UCSD-AML1 (cell line): ENCODE measurements at regions not wholly inside any gene's neighbourhood (a gene's known extent, or its start where the extent isn't known, plus 50 kb on each side); places are given as distances from the start of the nearest gene placed in this dataset.

Experiments used
- DNase-seq: peaks from one replicate; lab custom pipeline; 2025; ENCODE audit not compliant: unreplicated experiment; lab: John Stamatoyannopoulos, UW

DNA sequence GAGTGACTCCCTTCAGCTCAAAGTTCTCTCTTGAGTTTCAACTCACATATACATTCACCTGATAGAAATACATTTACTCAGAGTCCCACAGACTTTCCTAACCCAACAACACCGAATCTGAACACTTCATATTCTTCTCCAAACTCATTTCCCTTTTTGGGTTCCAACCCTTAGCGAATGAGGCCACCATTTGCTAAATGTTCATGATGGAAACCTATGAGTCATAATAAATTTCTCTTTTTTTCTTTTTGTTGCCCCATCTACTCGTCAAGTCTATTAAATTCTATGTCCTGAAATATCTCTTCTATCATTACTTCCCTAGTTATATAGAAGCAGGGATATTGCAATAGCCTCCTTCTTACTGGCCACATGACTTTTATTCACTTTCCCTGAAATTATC is 100.1 kb downstream of the HLX start:
- no peak for DNase-seq

GRCh38 chr1:220982686-220983085 is 103.4 kb downstream of the HLX start:
- DNase-seq, result no peak

DNA sequence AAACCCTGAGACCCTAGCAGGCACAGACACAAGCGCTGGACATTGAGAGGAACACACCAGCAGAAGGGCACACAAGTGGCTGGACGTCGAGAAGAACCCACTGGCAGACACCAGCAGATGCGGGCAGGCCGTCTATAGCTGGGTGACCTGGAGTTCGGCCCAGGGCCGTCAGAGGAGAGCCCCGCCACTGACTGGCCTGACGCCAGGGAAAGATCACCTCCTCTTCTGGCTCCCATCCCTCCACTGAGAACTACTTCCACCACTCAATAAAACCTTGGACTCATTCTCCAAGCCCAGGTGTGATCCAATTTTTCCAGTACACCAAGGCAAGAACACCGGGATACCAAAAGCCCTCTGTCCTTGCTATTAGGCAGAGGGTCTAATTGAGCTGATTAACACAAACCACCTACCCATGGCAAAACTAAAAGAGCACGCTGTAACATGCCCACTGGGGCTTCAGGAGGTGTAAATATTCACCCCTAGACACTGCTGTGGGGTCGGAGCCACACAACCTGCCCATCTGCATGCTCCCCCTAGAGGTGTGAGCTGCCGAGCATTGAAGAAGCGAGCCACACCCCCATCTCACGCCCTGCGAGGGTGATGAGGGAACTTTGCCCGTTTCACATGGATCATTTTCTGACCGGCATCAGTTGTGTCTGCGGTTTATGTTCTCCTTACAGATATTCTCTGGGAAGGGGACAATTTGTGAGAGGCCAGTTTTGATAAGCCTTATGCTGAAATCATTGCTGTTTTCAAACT is 104.8 kb downstream of the HLX start:
- DNase-seq, result no peak

GRCh38 chr1:220990427-220991339 is 111.4 kb downstream of the HLX start:
- no peak for DNase-seq

- DNase-seq, result no peak
Measured at GRCh38 chr1:220991506-220991905, 112.3 kb downstream of the HLX start.

DNA sequence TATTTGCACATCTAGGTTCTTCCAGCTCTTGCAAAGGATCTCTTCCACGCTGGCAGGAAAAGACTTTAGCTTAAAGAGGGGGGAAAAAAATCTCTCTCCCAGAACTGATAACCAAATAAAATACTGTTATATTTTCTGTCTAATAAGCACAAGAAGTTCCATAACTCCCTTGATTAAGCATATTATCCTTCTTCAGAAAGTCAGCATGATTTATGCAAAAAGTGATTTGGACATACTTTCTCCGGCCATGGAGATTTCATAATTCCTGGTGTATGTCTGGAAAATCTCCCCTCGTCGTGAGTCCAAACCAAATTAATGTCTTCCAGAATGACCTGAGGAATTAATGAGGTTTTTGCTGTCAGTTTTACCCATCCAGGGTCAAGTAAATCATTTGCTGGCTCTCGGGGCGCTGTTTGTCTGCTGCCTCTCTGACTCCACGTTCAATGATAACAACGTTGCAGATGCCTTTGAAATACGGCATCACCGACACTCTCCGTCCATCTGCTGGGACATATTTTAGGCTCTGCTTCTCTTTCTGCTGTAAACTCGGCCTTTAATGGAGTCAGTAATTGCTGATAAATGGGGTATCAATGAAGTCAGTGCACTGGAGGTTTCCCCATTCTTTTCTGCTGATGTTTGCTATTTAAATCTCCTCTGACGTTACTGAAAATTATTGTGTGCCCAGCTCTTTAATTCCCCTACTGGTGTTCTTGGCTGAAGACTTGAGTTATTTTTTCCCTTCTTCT is 112.9 kb downstream of the HLX start:
- DNase-seq, result no peak

DNA sequence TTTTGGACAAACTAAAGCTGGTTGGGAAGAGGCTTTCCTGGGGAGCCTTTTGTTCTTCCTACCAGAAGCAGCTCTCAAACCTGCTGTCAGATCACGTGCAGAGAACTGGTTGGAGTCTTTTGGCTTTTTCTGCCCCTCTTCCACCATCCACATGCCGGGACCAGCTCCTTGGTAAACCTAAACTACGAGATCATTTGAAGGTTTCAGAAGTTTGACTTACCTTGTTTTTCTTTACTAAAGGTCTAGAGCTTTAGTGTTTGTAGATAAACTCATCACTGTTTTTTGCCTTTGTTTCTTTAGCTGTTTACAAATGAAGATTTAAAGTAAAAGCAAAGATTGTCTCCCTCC is 113.4 kb downstream of the HLX start:
- no peak for DNase-seq

GRCh38 chr1:220994671-220995070 is 115.4 kb downstream of the HLX start:
- DNase-seq, result no peak

DNA sequence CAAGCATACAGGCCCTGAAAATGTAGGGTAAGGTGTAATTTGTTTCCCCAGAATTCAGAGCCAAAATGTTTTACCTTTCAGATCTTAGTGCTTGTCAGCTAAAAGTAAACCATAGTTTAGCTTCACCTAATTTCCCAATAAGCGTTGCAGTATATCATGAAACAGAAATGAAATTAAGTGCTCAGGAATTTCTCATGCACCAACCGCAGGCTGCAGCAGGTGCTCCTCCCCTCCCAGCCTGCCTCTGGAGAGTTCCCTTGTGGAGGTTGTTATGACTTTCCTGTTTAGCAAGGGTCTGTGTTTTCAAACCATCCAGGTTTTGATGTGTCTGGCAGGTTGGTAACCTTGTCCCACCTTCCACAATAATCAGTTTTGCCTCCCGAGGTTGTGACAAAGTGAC is 118.5 kb downstream of the HLX start:
- DNase-seq, result no peak

DNA sequence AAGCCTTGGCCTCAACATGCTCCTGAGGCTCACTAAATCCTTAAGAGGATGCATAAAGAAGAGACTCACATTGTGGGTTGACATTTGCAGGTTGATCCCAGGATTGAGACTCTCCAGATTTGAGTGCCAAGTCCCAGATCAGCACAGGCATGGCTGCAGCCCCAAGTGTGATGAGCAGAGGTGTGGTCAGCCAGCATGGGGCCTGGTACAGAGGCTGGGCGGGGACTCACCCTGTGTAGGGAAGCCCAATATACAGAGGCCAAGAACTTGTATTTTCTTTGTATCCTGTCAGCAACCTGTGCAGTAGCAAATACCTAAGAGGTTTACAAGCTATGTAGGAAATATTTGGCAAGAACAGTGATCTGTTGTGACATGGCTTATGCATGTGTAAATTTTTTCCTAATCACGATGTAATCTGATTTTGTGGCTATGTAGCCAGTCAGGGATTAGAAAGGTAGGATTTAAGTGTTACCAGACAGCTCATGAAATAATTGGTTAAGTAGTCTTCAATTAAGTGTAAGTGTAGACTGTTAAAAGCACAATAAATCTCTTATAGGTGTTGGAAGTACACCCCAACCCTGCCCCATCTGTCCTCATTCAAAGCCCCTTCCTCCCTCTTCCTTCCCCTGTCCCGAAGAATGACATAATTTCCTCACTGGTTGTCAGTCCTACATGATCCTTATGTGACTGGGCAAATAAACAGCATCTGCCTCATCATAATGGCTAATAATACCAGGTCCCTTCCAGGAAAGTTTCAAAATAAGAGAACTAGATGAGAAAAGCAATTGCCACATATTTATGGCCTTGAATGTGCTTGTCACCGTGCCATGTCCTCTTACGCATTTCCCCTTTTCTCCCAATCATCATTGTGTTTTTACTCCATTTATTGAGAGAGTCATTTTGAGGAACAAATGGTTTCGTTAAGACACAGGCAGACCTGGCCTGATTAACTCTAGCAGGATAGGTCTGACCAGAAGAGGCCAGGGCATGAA is 120.9 kb downstream of the HLX start:
- peak; percentile 22 for DNase-seq

GRCh38 chr1:221001167-221001566 is 121.9 kb downstream of the HLX start:
- DNase-seq, result no peak

- no peak for DNase-seq
Measured at GRCh38 chr1:221002601-221003000, 123.4 kb downstream of the HLX start.

DNA sequence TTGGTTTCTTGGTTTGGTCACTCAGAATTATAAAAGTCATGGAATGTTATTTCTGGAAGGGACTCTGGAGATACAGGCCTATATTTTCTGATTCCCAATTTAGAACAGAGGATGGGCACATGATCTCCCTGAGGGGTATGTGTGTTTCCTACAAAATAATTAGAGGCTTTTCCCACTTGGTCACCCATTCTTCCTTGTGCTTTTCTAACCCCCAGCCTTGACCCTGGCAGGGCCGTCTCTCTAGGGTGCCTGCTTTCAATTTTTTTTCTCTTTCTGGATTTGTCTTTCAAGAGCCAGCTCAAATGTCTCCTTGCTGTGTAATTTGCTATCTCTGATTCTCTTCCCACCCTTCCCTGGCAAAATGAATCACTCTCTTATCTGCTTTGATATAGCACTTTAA is 131.9 kb downstream of the HLX start:
- no peak for DNase-seq

DNA sequence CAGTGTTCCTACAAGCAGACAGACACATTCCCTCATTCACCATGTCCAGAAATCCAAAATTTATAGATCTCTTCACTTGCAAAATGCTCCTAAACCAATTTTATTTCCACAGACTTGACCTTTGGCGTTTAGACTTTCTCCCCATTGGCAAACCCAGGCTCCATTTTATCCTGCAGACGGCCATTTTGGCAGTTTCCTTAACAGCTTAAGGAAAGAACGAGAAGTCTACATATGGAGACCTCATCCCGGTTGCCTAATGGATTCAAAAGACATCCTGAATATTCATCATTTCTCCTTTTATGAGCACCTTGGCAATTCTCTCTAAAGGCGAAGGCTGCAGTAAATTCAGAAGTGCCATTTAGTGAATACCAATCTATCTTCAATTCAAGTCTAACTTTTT is 132.9 kb downstream of the HLX start:
- no peak for DNase-seq

DNA sequence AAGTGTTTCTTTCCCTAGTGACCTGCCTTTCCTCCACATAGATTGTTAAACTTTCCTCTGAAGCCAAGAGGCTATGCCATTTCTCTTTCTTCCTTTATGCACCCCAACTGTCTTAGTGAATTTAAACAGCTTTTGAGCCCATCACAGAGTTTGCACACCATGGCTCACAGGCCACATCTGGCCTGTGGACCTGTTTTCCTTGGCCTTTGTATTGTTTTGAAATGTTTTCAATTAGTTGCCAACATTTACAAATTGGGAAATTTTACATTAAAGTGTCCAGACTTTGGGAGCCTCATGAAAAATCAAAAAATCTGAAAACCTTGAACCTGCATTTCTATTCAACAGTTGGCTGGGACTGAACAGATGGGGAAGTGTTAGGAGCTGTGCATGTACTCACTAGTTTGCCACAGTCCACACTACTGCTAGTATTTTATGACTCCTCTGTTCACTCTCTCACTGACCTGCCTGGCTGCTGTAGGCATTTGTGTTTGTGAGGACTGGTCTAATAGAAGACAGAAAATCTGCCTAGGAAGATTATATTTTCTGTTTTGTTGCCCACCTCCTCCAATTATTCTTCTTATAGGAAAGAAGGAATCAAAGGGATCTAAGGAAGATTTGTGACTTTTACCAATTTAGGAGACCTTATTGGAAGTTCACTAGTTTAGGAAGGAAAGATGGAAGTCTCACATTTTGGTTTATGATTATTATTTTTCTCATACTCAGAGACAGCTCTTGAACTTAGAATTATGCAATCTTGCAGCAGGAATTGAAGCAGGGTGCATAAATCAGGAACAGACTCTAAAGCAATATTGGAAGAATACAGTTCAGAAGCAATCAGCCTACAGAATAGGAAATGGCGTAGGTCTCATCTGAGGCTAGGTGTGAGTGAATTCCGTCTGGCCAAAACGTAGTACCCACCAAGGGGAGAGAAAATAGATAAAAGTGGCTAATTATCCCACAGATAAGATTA is 134.7 kb downstream of the HLX start:
- DNase-seq, result no peak

DNA sequence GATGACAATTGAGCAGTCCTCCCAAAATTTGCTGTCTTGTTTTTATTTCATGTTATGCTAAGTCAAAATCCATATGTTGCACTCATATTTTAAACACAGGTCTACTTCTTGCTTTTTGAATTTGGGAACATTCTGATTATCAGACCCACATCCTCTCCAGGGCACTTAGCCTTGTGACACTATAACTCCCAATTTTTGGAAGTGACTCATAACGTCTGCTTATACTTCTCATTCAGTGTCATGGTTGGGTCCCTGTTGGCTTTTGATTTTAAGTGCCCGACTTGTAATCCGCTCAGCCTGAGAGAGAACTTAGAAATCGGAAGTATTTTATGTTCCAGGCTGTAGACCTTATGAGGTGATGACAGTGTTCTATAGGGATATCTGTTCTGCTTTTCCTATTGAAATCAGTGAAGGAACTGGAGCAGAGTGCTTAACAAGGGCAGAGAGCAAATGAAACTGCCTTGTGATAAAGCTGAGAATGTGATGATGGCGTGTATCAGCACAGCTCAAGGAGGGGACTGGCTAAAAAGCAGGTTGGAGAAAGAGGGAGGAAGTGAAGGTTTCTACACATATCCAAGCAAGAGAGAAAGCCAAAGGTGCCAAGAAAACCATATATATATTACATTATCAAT is 136.0 kb downstream of the HLX start:
- no peak for DNase-seq

GRCh38 chr1:221016751-221017150 is 137.5 kb downstream of the HLX start:
- DNase-seq, result no peak

- no peak for DNase-seq
Measured at GRCh38 chr1:221018414-221018813, 139.2 kb downstream of the HLX start.

- DNase-seq, result no peak
Measured at GRCh38 chr1:221022331-221022730, 143.1 kb downstream of the HLX start.
